DOHH2 (cell line): ENCODE measurements at regions not wholly inside any gene's neighbourhood (a gene's known extent, or its start where the extent isn't known, plus 50 kb on each side); places are given as distances from the start of the nearest gene placed in this dataset.

Experiments
- H3F3A ChIP-seq: fragments of 200-600 bp; sonication (generic), shearing (Covaris generic); 2 replicates; pipeline ENCODE4 v1.6.0; 2016; ENCODE audit warnings: antibody characterized with exemption, mild to moderate bottlenecking; ENCODE audit not compliant: control insufficient read depth, insufficient read depth
- H3K27ac ChIP-seq: fragments of 200-600 bp; sonication (generic); 2 replicates; pipeline ENCODE4 v1.5.1; 2014; ENCODE audit warnings: low read depth, mild to moderate bottlenecking, low read length, moderate library complexity
- H3K27me3 ChIP-seq: fragments of 200-600 bp; sonication (generic); 2 replicates; pipeline ENCODE4 v1.6.1; 2014; ENCODE audit warnings: mild to moderate bottlenecking, low read length, mixed read lengths; ENCODE audit not compliant: control insufficient read depth
- H3K36me3 ChIP-seq: fragments of 200-600 bp; sonication (generic); 2 replicates; pipeline ENCODE4 v1.6.1; 2014; ENCODE audit warnings: mild to moderate bottlenecking, low read length, moderate library complexity, mixed read lengths; ENCODE audit not compliant: control insufficient read depth
- H3K4me1 ChIP-seq: fragments of 200-600 bp; sonication (generic); 2 replicates; pipeline ENCODE4 v1.6.1; 2014; ENCODE audit warnings: mild to moderate bottlenecking, low read length, mixed read lengths; ENCODE audit not compliant: control insufficient read depth
- H3K4me2 ChIP-seq: fragments of 200-600 bp; sonication (generic); 2 replicates; pipeline ENCODE4 v1.6.0; 2014; ENCODE audit warnings: mild to moderate bottlenecking, low read length, moderate library complexity
- H3K4me3 ChIP-seq: fragments of 200-600 bp; sonication (generic); 2 replicates; pipeline ENCODE4 v1.5.1; 2014; ENCODE audit warnings: mild to moderate bottlenecking, low read length, mixed read lengths
- H3K79me2 ChIP-seq: fragments of 200-600 bp; sonication (generic); 2 replicates; pipeline ENCODE4 v1.6.1; 2014; ENCODE audit warnings: mild to moderate bottlenecking, low read length, mixed read lengths; ENCODE audit not compliant: control insufficient read depth
- H3K9me2 ChIP-seq: fragments of 200-600 bp; sonication (generic); replicated peaks from 2 replicates; pipeline ENCODE4 v1.6.1; 2014; ENCODE audit warnings: mild to moderate bottlenecking, low read length, mixed read lengths; ENCODE audit not compliant: control insufficient read depth
- H3K9me3 ChIP-seq: fragments of 200-600 bp; sonication (generic); 2 replicates; pipeline ENCODE4 v1.6.1; 2014; ENCODE audit warnings: antibody characterized with exemption, low read length, mixed read lengths; ENCODE audit not compliant: control insufficient read depth, insufficient read depth
- H4K20me1 ChIP-seq: fragments of 200-600 bp; sonication (generic); 2 replicates; pipeline ENCODE4 v1.6.0; 2014; ENCODE audit warnings: low read depth, mild to moderate bottlenecking, antibody characterized with exemption, low read length, moderate library complexity; ENCODE audit not compliant: control insufficient read depth, insufficient read depth
- CTCF ChIP-seq: fragments of 200-600 bp; sonication (generic); IDR thresholded peaks from one replicate; pipeline ENCODE4 v1.5.1; 2014; ENCODE audit warnings: antibody characterized with exemption, mild to moderate bottlenecking, low read depth, low read length; ENCODE audit not compliant: poor library complexity, severe bottlenecking
- EZH2phosphoT487 ChIP-seq: fragments of 200-600 bp; sonication (generic); IDR thresholded peaks from 2 replicates; pipeline ENCODE4 v1.6.1; 2017; ENCODE audit warnings: borderline replicate concordance, mild to moderate bottlenecking, antibody characterized with exemption, low read length, moderate library complexity, mixed read lengths

- H3K27ac ChIP-seq: no peak overlapping the region
Measured at GRCh38 chr9:105908069-105908468, 213.7 kb downstream of the TMEM38B start.

GRCh38 chr9:105911104-105911911 is 217.0 kb downstream of the TMEM38B start:
- Histone ChIP-seq H3K27me3 (0 out of 2 replicates have a peak, but pooled peaks cover 2% of the 10 kb centered on the region), H3K27ac (no peak overlapping the region), H3K4me3 (no peak overlapping the region)

More at GRCh38 chr9:105908069-105908468, 213.7 kb downstream of the TMEM38B start:
- no peaks in the 10 kb centered on the region for H3K4me1 ChIP-seq
- 0 out of 2 replicates have a peak, but pooled peaks cover 2% of the 10 kb centered on the region for H3K27me3 ChIP-seq
- TF ChIP-seq CTCF: no peak
- no peak overlapping the region for H3K4me2 ChIP-seq
- no peaks in the 10 kb centered on the region for H3K79me2 ChIP-seq
- no peaks in the 10 kb centered on the region for H3K9me2 ChIP-seq
- H3F3A ChIP-seq: no peaks in the 10 kb centered on the region
- no peak overlapping the region for H3K4me3 ChIP-seq
- H3K9me3 ChIP-seq: no peaks in the 10 kb centered on the region
- H3K36me3 ChIP-seq: no peaks in the 10 kb centered on the region
- H4K20me1 ChIP-seq: no peaks in the 10 kb centered on the region

GRCh38 chr9:105912157-105912862 is 218.0 kb downstream of the TMEM38B start:
- Histone ChIP-seq H3K4me1 (no peaks in the 10 kb centered on the region), H3K4me3 (no peak overlapping the region), H3K4me2 (no peak overlapping the region), H3K9me2 (no peaks in the 10 kb centered on the region), H3F3A (no peaks in the 10 kb centered on the region), H3K27me3 (0 out of 2 replicates have a peak, but pooled peaks cover 2% of the 10 kb centered on the region), H3K9me3 (no peaks in the 10 kb centered on the region), H3K27ac (no peak overlapping the region), H3K36me3 (no peaks in the 10 kb centered on the region), H3K79me2 (no peaks in the 10 kb centered on the region), H4K20me1 (no peaks in the 10 kb centered on the region)
- TF ChIP-seq EZH2phosphoT487 (no peak), CTCF (no peak)

More at GRCh38 chr9:105911104-105911911, 217.0 kb downstream of the TMEM38B start:
- H3K4me1 ChIP-seq: no peaks in the 10 kb centered on the region
- TF ChIP-seq EZH2phosphoT487 (no peak), CTCF (no peak)
- H3K9me3 ChIP-seq: no peaks in the 10 kb centered on the region
- no peaks in the 10 kb centered on the region for H4K20me1 ChIP-seq
- H3K36me3 ChIP-seq: no peaks in the 10 kb centered on the region
- H3K79me2 ChIP-seq: no peaks in the 10 kb centered on the region
- H3K9me2 ChIP-seq: no peaks in the 10 kb centered on the region
- no peak overlapping the region for H3K4me2 ChIP-seq
- H3F3A ChIP-seq: no peaks in the 10 kb centered on the region
